ENCODE measurements at regions not wholly inside any gene's neighbourhood (a gene's known extent, or its start where the extent isn't known, plus 50 kb on each side); places are given as distances from the start of the nearest gene placed in this dataset.

DNA sequence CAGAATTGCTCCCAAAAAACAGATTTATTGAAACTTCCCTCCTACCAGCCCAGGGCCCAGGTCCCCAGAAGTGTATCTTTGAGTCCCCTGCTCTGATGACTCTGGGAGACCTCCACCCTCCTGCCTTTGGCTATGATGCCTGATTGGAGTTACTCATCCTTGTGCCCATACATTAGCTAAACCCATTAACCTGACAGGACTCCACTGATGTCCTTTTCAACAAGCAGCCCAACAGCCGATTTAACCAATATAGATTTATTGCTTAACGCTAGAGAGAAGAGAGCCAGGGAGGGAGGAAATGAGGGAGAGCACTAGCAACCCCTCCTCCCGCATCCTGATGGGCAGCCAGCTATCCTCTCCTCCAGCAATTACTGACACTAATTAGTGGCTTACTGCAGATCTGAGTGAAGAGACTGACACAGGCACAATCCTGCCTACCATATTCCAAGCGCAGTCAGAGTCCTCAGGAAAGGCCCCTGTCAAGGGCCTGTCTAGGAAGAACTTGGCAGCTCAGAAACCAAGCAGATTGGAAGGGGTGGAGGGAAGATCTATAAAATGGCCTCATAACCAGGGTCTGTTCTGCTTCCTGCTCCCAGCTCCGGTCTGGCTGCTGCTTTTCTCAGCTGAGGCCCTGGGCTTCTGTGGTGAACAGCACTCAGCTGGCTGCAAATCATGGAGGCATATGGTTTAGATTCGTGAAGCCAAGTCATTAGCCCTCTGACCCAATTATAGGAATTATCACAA, 484.5 kb upstream of the DAB1 start:
- DNase-seq: no peak

DNA sequence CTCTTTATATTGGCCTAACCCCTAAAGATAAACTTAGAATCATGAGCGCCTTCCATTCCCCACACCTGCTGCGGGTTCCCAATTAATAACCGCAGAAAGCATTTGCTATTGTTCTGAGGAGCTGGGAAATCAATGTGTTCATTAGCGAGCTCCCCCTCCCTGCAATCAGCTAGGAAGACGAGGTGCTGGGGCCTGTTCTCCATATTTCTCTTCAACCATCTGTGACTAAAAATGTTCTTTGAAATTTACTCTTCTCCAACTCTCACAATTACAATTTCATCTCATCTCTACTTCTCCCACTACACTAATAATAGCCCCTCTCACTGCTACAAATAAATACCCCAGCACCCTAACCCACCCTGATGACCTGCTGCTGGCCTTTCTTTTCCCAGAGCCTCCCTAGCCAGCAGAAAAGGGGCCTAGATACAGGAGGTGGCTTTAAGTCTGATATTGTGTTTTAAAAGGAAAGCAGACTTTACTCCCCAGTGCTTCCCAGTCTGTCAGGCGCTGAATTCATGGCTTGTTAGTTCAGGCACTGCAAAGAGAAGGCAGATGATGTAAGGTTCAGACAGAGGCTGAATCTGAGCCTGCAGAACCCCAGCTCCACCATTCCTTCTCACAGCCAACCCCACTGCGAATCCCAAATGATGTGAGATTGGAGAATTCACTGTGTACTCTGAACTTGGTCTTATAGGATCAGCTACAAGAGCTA, 477.5 kb upstream of the DAB1 start:
- no peak for DNase-seq

DNA sequence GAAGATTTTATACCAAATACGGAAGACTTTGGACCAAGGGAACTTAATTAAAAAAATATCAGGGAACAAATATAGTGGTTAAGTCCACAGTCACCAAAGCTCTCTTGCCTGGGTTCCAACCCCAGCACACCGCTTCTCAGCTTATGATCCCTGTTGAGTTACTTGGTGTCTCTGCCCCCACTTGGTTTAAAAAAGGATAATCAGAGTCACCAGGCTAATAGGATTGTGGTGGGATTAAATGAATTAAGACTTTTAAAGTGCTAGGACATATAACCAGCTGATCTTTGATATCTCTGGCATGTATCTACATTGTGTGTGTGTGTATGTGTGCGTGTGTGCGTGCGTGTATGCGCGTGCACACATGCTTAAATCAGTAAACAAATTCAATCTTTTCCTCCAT, 474.7 kb upstream of the DAB1 start:
- DNase-seq: no peak

DNA sequence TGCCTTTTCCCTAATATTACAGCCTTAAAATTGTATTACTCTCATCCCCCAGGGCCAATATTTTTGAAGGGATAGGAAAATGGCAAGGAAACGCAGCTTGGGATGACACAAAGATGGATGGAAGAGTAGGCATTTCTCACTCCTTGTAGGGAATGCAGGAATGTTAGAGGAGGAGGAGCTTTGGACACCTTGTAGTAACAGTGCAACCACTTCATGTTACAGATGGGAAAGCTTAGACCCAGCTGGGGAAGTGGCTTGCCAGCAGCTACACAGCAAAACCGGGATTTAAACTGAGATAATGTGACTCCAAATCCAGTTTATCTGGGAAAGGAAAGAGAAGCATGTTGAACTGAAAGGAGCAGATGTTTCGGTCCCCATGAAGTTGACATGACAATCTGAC, 473.7 kb upstream of the DAB1 start:
- DNase-seq: no peak

DNA sequence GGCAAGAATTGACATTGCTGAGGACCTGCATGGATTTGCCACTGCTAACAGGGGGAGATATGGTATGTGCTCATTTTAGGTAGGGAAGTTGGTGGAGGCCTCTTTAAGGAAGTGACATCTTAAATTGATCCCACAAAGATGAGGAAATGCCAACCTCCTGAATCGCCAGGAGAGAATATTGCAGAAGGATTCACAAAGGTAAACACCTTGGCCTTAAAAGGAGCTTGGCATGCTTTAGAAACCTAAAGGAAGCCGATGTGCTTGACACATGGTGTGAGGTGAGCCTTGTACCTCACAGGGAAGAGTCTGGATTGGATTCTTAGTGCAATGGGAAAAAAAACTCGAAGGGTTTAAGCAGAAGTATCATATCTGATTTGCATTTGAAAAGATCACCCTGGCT, 470.5 kb upstream of the DAB1 start:
- DNase-seq: no peak

DNA sequence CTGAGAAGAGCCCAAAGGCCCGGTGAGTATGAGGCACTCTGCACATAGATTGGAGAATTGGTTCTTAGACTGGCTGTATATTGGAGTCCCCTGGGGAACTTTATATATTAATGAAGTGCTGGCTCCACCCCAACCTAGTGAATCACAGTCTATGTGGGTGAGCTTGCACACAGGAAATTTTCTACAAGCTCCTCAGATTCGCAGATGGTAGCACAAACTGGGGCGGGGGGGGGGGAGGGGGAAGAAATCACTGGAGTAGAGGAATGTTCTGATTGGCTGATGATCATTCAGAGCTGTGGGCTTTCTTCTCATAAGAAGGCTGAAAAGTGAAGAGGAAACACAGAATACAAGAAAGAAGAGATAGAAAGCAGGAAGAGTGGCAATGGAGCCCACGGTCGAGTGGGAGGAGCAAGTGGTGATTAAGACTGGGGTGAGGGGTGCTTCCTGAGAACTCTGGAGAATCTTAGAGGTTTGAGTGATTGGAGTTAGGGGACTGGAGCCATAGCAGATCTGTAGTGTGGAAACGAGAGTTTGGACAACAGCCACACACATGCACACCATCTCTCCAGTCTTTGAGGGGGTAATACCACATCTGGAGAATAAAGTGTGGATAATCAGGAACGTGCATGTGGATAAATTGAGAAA, 465.9 kb upstream of the DAB1 start:
- no peak for DNase-seq

DNA sequence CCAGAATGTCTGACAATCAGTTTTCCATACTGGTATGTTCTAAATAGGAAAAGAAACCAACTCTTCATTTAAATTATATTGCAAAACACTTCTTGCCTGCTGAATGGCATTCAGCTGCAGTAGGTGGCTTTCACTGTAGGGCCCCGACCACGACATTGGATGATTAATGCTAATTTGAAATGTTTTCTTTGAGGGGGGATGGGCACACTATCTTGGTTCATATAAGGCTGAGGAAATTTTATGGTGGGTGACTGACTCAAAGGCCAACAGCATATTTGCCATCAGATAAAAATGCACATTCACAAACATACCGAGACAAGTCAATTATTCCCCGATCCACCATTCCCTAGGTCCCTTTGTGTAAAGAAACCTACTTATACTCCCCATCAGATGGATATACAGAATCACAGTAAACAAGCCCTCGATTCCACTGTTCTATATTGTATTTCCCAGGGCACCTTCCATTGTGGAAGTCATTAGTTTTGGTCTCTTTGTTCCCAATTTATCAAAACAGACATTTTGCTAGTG, 464.2 kb upstream of the DAB1 start:
- no peak for DNase-seq

DNA sequence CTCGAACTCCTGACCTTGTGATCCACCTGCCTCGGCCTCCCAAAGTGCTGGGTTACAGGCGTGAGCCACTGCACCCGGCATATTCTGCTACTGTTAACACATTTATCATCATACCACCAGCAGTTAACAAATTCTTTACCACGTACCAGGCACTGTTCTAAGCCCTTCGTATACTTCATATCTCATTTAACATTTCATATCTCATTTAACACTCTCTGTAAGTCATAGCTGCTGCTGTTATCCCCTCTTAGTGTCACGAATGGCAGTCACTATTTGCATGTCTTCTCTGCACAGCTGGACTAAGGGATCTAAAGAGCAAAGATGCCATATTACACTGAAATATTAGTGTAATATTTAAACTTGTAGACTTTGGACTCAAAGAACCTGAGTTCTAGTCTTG, 462.5 kb upstream of the DAB1 start:
- no peak for DNase-seq

DNA sequence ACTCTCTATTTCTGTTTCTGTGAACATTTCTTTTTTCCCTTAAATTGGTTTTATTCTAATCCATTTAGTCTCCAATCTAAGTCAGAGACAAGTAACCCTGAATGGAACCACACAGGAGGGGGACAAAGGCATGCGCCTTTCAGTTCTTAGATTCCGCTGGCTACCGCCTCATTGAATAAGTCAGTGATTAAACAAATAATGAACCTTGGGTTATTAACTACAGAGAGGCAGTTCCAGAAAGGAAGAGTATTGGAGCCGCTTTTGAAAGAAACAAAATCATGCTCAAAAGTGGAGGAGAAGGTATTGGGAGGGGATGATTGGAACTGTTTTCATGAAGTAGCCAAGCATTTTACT, 459.8 kb upstream of the DAB1 start:
- DNase-seq: no peak

DNA sequence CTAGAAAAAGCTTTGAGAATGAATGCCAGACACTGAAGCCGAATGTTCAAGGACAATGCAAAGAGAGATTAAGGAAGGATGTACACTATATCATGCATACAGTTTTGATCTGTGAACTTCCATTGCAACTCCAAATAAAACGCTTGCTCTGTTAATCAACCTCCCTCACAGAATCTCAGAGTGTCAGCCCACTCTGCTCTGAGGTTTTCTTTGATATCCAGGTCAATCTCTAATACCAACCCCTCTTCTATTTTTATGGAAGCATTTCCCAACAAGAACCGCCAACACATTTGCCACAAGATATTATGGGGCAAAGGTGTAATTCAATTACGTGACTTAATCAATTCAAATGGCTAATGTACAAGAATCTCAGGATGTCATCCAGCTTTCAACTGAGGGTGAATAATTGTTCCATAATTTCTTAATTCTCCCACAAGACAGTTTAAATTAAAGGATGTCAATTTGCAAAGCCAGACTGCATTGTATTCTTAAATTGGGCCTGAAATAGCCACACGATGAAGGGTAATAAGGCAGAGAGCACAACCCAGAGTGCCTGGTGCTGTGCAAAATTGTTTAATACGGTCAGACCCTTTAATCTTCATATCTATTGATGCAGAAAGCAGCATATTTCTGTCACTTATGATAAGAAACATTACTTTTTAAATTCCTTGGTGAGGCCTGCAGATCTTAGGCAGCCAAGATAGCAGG, 459.2 kb upstream of the DAB1 start:
- no peak for DNase-seq

DNA sequence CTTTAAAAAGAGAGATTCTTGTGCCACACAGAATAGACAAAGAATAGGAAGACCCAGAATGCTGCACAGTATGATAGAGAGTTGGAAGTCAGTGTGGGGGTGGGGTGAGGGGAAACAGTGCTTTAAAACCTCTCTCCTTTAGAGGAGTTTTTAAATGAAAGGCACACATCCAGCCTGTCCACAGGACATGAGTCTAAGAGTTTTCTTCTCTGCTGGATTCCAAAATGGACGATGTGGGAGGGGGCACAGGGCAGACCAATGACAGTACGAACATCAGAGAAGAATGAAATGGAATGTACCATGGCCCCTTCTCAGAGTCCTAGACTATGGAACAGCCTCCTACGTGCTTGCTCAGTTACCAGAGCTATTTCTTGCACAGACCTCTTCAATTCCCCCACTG, 458.2 kb upstream of the DAB1 start:
- DNase-seq: no peak

DNA sequence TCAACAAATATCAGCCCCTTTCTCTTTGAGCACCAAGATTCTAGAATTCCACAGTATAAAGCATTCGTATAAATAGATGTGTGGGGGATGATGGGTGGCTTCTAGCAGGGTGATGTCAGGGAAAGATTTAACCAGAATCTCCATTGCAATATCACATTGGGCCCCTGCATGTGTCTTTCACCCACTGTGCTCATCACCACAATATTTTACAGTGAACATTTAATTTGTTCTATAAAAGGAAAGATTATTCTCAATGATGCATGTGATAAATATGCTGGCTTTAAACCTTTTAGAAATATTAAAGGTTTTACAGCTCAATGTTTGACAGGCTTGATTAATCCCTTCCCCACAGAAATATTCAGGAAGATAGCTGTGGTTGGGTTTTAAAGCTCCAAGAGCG, 457.8 kb upstream of the DAB1 start:
- no peak for DNase-seq

DNA sequence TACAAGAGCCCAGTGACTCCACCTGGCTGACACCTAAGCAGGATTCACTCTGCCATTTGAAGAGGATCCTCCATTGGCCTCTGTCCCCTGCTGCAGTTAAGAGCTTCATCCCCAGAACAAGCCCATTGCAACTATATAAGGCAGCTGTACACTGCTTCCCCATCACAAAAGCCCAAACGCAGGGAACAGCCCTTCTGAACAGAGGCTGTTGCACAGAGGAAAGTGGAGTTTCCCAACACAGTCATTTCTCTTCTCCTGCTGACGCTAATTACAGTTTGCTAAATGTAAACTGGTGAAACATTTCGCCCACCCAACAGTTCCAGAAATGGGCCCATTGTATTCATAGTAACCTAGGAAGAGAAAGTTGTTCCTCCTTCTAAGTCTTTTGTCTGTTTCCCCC, 455.8 kb upstream of the DAB1 start:
- DNase-seq: no peak

DNA sequence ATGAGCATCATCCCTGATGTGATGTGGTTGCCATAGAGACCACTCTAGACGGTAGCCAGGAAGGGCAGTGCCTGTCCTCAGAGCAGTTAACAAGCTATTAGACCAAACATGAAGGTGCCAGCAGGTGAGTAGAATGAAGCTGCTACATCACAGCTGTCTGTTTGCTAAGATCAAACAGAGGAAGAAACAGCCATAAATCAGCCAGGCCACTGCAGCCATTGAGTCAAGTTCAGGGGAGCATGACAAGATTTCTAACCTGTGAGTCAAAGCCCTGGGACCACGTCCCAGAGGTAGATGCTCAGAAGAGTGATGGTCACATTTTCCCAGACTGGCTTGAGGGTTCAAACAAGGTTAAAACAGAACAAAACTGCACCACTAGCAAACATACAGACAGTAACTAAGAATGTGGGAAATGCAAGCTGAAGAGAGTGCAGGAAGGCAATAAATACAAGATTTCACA, 450.6 kb upstream of the DAB1 start:
- DNase-seq: no peak

DNA sequence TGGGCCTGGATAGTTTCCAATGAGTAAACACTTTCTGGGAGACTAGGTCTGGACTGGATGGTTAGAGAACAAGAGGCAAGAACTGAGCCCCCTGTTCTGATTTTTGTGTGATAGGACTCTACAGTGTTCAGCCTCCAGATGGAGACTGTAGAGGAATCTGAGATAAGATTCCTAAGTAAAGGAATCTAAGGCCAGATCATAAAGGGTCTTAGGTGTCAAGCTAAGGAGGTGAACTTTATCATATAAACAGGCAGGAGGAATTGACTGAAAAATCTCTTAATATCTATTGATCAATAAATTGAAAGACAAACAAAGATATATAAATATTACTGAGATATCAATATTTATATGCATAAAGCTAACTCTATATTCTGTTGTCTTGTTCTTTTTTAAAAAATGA, 449.1 kb upstream of the DAB1 start:
- DNase-seq: no peak

DNA sequence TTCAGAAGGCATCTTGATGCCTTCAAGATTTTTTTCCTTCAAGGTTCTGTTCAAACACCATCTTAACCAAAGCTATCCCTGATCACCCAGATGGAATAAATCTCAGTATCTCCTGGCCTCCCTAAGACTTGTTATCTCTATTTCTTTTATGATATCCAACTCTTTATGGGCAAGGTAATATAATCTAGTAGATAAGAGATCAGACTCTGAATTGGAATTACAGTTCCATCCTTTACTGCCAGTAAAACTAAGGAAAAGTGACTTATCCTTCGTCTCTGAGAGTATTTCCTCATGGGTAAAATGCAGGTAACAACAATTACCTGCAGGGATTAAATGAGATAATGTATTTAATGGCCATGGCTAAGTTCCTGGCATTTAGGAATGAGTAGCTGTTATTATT, 445.0 kb upstream of the DAB1 start:
- no peak for DNase-seq

DNA sequence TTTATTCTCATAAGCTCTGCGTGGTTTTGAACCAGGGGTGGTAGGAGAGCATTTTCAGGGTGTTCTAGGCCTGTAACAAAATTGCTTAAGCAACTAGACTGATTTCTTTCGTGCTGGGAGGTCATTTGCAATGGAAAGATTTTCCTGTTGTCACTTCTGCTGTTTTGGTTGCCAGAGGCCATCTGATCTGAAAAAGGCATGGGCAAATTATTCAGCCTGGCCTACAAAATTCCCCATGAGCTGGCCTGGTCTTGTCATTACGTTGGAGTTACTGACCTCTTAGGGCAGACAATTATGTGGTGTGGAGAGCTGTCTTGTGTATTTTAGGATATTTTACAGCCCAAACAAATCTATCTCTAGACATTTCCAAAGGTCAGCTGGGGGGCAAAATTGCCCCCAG, 444.4 kb upstream of the DAB1 start:
- no peak for DNase-seq

DNA sequence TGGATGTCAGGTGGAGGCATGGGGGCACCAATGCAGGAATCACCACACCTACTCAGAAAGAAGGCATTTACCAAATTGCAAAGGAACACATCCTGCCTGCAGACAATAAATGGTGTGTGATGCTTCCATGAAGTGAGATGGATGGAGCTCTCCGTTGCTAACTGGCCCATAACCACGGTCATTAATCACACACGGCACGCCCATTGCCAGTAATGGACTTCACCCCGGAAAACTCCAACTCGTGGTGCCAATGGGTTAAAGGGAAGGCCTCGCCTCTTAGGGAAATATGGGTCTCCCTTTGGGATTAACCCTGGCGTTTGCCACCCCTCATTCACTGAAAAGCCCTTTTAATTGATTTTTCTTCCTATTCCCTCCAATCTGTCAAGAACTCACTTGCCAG, 443.1 kb upstream of the DAB1 start:
- no peak for DNase-seq

DNA sequence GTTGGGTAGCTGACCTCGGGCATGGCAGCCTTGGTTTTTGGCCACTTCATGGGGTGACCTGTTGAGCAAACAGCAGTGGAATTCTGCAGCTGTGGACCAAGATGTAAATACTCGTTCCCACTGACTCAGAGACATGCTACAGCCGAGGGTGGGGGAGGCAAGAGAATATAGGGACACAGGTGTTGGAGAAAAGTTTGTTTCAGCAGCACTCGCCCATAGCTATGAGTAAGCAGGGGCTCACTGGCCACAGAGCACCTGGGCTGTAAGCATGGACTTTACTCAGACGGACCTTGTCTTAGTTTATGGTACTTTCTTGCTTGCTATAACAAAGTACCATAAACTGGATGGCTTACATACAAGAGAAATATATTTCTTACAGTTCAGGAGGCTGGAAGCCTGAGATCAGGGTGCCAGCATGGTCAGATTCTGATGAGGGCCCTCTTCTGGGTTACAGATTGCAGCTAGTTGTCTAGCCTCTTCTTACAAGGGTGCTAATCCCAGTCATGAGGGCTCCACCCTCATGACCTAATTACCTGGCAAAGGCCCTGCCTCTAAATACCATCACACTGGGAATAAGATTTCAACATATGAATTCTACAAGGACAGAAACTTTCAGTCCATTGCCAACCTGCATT, 437.2 kb upstream of the DAB1 start:
- no peak for DNase-seq

DNA sequence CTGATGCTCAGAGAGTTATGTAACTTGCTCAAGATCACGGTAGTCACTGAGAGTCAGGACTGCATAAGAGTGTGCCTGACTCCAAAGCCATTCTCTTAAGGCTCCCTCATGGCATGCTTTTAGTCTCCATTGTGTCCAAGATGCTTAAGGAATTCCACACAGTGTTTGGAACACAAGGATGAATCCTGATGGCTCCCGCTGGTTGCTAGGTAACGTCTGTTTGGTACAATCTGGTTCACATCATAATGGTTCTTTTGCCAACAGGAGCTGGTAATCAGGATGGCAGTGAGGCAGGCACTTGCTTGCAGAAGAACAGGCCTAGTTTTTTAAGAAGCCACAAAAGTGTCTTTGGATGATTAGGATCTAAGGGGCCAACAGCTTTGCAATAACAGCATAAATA, 436.5 kb upstream of the DAB1 start:
- DNase-seq: no peak

DNA sequence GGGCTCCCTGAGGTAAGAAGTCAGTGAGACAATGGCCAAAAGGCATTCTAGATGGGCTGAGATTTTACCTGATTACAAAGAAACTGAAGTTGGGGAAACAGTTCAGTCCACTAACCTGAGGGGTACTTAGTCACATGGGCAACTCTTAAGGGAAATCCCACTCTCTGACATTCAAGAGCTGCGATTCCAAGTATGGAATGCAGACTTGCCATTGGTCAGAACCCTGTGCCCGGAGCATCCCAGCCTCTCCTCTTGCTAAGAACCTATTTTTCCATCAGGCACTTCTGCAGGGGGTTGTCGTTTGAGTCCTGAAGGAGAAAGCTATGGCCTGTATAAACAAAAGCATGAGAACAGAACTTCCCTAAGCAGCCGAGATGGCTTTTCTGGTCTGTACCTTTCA, 434.9 kb upstream of the DAB1 start:
- DNase-seq: no peak

DNA sequence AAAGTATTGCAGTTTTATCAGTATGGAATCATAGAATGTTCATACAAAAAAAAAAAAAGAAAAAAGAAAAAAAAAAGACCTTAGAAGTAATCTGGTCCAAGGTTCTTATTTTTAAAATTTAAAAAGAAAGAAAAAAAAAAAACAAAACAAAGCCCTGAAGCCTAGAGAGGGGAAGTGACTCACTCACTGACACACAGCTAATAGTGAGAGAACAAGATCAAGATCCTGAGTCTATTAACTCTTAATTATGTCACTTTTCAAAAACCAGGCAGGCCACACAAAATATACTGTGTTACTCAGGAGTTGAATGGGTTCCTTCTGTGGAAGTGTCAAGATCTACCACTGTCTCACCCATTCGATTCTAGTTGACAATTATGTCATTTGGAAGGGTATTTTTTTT, 433.9 kb upstream of the DAB1 start:
- DNase-seq: no peak

DNA sequence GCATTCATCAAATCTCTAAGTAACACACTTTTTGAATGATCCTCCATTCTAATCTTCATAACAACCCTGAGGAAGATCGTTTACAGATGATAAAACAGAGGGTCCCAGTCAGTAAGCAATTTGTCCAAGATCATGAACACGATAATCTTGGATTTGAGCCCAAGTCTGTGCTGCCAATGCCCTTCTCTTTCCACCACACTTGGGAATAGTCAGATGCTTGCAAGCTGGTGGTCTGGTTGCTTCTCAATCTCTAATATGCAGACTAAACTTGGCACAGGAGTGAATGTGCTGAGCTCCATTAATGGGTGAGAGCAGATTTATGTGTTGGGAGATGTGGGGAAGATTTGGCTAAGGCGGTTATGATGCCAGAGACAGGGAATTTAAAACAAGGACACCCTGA, 430.6 kb upstream of the DAB1 start:
- DNase-seq: no peak
